Stimulated activated naive CD8-positive, alpha-beta T cell treated with anti-CD3 and anti-CD28 coated beads, Interleukin-15, Interleukin-2, amounts not matched to agents 100 U/mL and 50 U/mL, for 24 hours (primary cell): ENCODE measurements at regions not wholly inside any gene's neighbourhood (a gene's known extent, or its start where the extent isn't known, plus 50 kb on each side); places are given as distances from the start of the nearest gene placed in this dataset.
A peak's percentile ranks its signal among the peaks of the same experiment; 100 is the strongest.
"Not testable (repeated sequence)": the region's sequence is repeated elsewhere in the genome, so short reads cannot be mapped to it uniquely, and the experiment has no call there.

Experiments
- ATAC-seq: fragments of 150-1000 bp; cut with Tn5 transposase; one replicate; pipeline ENCODE4 v1.10.0; 2021
- DNase-seq: peaks from one replicate; pipeline ENCODE4 v3.0.0; 2021

DNA sequence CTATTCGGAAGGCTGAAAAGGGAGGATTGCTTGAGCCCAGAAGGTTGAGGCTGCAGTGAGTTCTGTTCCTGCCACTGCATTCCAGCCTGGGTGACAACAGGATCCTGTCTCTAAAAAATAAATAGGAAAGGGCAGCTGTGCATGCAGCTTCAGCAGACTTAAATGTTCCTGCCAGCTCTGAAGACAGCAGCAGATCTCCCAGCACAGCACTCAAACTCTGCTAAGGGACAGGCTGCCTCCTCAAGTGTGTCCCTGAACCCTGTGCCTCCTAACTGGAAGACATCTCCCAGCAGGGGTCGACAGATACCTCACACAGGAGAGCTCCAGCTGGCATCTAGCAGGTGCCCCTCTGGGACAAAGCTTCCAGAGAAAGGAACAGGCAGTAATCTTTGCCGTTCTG is 117.9 kb downstream of the CXCL12 start:
- DNase-seq (no peak), ATAC-seq (no peak)

DNA sequence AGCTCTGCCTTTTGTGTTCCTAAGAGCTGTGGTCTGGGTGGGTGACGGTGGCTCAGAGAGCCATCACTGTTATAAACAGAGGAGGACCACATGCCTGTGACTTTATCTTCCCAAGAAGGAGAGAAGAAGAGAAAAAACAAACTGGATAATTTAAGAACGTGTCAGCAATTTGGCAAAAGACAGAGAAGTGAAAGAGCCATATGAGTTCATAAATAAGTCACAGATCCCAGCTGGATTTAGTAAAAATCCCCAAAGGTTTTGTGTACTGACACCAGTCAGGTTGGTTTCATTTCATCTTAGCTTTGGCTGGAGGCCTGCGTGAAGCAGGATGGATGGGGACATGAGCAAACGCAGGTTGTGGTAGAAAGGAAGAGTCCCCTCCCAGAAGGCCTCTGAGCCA is 120.7 kb downstream of the CXCL12 start:
- no peak for DNase-seq
- ATAC-seq: no peak

DNA sequence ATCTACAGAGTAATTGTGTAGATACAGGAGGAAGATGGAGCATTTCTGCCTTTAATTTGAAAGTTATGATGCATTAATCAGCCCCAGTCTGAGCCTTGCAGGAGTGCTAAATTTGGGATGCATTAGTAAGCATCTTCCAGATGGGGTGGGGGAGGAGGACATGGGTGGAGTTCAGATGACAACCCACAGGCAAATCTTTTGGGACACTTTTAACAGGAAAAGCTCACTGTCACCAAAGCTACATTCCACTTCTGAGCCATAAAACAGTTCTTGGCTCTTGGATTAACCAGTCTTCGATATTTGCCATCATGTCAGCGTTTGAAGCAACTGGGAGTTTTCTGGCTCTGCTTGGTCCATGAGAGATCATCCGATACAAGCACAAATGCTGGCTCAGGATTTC is 121.1 kb downstream of the CXCL12 start:
- no peak for ATAC-seq
- no peak for DNase-seq

DNA sequence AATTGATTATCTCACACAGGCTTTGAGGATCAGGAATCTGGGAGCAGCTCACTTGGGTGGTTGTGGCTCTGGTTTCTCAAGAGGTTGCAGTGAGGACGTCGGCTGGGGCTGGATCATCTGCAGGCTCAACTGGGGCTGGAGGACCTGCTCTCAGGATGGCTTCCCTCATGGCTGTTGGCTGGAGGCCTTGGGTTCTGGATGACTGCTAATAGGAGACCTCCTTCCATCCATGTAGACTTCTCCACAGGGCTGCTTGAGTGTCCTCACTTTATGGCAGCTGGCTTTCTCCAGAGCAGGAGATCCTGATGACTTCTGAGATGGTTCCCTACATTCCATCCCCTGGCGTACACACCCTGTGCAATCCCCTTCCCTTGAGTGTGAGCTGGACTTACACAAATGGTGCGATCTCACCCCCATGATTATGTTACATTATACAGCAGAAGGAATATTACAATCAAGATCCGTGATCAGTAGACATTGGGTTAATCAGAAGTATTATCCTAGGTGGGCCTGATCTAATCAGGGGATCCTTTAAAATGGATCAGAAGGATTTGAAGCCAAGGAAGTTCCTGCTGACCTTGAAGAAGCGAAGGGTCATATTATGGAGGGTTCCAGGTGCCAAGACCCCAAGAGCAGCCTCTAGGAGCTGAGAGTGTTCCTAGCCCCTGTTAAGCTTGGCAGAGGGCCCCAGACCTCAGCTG is 122.2 kb downstream of the CXCL12 start:
- DNase-seq: no peak
- ATAC-seq: no peak

DNA sequence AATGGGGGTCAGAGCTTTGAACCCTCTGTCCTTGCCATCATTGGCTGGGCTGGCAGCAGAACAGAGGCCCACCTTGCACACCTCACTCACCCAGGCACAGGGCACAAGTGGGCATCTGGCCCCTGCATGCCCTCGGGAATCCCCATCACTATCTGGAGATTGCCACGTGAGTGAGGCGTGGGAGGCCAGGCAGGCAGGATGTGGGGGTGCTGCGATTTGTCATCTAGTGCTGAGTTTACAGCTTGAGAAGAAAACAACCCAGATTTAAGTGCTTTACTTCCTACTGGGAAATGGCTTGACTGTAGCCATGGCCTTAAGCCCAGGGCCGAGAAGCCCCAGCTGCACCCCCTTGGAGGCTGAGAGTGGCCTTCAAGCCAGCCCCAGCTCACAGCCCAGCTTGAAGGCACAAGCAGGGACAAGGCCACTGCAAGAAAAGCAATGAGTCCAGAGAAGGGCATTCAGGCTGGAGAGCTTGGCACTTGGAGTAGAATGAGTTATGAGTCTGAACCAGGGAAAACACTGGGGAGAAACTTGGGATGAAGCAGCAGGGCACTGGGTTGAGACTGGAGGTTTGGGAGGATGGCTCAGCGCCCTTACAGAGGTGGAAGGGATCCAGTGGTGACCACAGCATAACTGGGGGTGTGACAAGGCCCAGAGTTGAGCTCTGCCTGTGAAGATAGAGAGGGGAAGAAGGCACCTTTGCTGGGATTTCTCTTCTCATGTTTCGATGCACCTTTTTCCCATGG is 123.0 kb downstream of the CXCL12 start:
- DNase-seq (no peak), ATAC-seq (no peak)

DNA sequence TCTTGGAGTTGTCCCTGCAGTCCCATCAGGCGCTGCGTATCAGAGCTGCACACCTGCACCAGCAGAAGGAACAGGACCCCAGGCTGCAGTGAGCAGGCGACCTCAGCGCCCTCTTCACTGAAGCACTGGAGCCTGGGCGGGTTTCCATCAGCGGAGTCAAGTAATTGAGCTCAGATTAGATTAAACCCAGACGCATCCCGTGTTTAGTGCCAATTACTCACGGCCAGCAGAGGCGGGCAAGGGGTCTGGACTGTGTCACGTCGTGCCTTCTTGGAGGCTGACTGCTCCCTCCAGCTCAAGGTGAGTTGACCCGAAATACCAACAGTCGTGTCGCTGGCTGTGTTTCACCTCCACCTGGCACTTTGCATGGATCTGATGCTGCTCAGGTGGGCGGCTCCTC is 123.6 kb downstream of the CXCL12 start:
- no peak for DNase-seq
- ATAC-seq: no peak

DNA sequence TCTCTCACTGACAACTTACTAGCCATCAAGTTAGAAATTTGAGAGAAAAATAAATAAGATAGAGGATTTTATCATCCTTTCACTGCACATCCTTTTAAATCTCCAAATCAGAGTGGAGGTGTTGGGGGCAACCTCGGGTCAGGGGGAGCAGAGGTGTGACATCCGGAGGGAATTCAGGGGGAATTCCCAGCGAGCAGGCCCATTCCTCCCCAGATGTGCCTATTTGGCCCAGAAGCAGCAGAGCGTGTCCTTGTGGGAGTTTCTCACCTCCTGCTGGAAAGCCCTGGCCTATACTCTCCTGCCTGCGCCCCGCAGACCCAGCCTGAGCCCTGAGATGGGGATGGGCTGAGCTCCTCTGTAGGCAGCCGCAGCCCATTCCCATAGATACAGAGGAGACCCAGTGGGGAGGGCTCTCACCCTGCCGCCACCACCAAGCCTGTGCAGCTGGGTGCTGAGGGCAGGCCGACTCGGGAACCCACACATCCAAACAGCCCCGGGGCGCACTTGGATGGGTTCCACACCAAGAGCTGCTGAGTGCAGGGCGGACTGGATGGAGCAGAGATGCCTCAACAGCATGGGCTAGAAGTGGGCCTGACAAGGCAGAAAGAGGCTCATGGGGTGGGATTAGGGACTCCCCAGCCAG is 124.5 kb downstream of the CXCL12 start:
- ATAC-seq (no peak), DNase-seq (no peak)

DNA sequence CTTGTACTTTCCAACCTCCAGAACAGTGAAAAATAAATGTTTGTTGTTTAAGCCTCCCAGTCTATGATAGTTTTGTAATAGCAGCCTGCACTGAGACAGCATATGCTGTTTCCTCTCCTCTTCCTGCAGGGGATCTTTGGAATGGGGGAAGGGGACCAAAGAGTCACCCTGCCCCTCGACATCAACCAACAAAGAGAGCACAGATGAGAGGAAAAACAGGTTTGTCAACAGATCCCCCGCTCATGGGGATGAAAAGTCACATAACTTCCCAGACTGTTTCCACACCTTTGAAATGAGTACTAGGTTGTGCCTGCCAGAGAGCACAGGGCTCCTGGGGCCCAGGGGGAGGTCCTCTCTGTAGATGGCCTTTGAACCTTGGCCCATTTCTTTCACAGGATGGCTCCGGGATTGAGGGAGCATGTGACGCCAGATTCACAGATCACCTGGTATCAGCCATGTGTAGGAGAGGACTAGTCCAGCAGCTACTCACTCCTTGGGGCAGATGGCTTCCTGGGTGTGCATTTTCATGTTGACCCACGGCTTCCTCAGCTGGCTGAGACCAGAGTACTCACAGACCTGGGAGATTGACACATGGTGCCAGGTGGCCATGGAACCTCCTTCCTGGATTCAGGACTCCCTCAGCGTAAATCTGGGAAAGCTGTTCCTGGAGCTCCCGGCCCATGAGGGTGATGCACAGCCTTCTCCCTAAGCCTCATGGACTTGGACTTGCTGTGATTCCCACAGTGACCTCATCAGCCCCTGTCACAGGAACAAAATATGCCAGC is 125.6 kb downstream of the CXCL12 start:
- DNase-seq (no peak), ATAC-seq (no peak)

DNA sequence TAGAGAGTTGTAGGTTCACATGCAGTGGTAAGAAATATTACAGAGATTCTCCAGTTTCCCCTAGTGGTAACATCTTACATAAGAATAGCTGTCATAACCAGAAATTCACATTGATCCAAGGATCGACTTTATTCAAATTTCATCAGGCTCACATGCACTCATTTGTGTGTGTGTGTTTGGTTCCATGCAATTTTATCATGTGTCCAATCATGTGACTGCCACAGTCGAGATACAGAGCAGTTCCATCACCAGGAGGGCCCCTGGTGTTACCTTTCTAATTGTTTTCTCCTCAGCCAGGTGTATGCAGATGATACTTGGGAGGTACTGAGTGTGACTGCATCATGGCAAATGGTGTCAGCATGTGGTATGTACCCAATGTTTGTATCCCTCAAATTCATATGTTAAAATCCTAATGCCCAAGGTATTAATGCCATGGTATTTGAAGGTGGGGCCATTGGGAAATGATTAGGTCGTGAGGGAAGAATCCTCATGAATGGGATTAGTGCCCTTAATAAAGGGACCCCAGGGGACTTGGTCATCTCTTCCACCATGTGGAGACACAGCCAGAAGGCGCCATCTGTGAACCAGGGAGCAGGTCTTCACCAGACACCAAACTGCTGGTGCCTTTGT is 126.3 kb downstream of the CXCL12 start:
- ATAC-seq (no peak), DNase-seq (no peak)

DNA sequence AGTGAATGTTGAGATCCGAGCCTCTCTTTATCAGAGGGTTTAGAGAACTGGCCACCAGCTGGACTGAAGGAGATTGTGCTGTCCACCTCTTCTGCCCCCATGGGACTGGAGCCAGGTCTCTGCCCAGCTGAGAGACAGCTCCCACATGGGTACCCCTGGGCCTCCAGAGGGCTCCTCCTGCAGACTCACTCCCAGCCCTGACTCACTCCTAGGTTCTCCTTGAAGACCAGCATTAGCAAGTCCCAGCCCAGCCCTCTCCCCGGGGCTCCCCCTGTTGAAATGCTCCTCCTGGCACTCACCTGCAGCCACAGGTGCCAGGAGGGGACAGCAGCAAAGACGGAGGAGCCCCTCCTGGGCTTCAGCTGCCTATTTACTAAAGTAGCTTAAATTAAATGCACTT is 126.9 kb downstream of the CXCL12 start:
- ATAC-seq (peak; percentile 25), DNase-seq (no peak)

DNA sequence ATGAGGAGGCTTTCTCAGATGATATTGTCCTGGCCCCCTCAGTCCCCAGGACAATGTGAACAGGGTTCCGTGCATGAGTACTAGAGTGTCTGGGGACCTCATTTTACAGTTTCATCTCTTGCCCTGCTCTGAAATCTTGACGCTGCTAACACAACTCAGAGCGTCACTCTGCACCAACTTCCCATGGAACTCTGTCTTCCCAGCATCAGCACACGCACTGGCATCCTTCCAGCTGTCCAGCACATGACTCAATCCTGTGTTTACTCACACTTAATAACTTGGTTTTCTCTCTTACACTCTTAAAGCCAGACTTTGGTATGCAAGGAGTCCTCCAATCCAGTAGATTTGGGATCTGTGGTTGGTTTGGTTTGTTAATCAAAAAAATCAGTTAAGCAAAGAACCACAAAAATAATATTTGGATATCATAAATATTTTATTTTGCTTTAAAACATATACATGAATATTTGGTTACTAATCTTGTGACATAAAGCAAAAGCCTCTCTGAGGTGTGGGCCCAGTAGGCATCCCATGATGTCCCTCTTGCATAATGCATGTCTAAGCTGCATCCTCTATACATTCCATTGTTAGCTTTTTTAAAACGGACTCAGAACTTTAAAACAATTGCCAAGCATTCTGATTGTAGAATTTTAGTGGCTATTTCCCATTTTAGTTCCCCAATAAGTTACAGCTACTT is 131.0 kb downstream of the CXCL12 start:
- ATAC-seq: no peak
- DNase-seq: no peak

DNA sequence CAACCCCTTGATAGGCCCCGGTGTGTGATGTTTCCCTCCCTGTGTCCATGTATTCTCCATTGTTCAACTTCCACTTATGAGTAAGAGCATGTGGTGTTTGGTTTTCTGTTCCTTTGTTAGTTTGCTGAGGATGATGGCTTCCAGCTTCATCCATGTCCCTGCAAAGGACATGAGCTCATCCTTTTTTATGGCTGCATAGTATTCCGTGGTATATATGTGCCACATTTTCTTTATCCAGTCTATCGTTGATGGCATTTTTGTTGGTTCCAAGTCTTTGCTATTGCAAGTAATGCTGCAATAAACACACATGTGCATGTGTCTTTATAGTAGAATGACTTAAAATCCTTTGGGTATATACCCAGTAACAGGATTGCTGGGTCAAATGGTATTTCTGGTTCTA is 132.3 kb downstream of the CXCL12 start:
- not testable (repeated sequence) for ATAC-seq, DNase-seq

DNA sequence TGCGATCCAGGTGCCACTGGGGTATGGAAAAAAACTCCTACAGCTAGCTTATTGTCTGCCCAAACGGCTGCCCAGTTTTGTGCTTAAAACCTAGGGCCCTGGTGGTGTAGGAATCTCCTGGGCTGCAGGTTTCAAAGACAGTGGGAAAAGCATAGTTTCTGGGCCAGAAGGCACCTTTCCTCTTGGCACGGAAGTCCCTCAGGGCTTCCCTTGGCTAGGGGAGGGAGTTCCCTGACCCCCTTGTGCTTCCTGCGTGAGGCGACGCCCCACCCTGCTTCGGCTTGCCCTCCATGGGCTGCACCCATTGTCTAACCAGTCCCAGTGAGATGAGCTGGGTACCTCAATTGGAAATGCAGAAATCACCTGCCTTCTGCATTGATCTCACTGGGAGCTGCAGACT is 135.0 kb downstream of the CXCL12 start:
- not testable (repeated sequence) for ATAC-seq, DNase-seq

DNA sequence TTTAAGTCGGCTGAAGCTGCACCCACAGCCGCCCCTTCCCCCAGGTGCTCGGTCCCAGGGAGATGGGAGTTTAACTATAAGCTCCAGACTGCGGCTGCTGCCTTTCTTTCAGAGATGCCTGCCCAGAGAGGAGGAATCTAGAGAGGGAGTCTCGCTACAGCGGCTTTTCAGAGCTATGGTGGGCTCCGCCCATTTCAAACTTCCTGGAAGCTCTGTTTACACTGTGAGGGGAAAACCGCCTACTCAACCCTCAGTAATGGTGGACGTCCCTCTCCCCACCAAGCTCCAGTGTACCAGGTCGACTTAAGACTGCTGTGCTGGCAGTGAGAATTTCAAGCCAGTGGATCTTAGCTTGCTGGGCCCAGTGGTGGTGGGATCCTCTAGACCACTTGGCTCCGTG is 135.4 kb downstream of the CXCL12 start:
- ATAC-seq: no peak
- no peak for DNase-seq

DNA sequence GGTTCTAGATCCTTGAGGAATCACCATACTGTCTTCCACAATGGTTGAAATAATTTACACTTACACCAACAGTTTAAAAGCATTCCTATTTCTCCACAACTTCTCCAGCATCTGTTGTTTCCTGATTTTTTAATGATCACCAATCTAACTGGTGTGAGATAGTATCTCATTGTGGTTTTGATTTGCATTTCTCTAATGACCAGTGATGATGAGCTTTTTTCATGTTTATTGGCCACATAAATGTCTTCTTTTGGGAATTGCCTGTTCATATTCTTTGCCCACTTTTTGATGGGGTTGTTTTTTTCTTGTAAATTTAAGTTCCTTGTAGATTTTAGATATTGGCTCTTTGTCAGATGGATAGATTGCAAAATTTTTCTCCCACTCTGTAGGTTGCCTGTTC is 138.2 kb downstream of the CXCL12 start:
- not testable (repeated sequence) for ATAC-seq, DNase-seq

DNA sequence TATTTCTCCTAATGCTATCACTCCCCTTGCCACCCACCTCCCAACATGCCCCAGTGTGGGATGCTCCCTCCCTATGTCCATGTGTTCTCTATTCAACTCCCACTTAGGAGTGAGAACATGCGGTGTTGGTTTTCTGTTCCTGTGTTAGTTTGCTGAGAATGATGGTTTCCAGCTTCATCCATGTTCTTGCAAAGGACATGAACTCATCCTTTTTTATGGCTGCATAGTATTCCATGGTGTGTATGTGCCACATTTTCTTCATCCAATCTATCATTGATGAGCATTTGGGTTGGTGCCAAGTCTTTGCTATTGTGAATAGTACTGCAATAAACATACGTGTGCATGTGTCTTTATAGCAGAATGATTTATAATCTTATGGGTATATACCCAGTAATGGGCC is 138.6 kb downstream of the CXCL12 start:
- not testable (repeated sequence) for ATAC-seq, DNase-seq

DNA sequence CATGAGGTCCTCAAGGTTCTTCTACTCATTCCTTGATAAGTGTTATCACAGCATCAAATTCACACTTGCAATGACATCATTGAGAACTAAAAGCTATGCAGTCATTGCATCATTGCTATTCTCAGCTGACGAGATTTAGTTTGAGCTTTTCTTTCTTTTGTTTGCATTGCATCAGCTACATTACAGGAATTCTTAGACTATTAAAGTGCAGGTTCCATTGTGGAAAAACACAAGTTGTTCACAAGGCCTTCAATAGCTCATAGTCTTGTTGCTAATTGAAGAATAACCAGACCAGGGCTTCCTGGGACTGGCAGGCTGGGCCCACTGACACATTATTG is 139.3 kb downstream of the CXCL12 start:
- no peak for ATAC-seq
- DNase-seq: no peak

DNA sequence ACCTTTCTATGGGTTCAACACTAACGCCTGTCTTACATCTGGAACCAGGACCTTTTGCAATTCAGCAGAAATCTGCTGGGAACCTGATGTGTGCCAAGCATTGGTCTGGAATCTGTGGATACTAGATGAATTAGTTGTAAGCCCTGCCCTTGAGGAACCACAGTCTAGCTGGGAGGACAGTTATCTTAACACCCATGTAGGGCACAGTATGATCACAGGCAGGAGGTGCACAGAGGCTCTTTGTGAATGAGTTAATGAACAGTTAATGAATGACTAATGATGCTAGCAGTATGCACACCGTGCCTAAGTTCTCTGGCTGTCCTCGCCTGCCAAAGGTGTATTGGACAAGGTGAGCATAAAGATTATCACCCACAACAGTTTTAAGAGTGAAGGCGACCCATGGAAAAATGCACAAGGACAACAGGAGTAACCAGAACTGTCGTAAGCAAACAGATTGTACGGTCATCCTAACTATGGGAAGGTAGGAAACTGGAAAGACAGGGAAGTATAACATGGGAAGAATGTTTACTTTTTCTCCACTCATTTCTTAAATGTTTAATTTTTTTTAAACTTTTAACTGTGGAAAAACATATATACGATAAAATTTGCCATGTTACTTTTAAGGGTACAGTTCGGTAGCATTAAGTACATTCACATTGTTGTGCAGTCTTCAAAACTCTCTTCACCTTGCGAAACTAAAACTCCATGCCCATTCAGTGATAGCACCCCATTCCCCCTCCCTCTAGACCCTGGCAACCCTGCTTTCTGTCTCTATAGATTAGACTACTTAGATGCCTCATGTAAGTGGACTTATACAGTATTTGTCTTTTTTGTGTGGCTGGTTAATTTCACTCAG is 139.9 kb downstream of the CXCL12 start:
- ATAC-seq: no peak

DNA sequence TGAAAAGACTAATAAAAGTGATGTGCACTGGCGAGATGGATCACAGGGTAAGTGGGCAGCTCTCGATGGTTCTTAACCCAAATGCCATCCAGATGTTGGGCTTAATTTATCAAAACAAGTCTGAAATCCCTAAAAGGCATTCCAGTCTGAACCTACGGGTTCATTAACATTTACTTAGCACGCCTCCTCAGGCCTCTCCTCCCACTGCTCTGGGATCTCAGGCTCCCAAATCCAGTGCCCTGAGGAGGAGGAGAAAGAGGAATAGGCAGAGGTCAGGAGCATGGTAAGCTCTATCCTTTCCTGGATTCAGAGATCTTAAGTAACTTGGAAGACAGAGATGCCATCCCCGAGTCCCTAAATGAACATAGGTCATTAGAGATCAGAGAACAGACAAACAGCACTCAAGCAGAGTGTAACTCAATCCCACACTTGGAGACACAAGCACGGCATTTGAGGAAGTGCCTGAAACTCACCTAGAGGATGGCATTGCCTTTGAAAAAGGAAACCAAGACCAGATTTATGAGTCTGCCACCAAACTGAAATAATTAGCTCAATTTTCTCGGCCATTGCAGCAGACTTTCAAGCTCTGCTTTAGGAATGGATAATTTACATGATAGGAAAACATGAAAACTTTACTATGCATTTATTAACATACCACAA is 140.9 kb downstream of the CXCL12 start:
- no peak for ATAC-seq

More for the DNA sequence above, 139.9 kb downstream of the CXCL12 start:
- DNase-seq: no peak

DNA sequence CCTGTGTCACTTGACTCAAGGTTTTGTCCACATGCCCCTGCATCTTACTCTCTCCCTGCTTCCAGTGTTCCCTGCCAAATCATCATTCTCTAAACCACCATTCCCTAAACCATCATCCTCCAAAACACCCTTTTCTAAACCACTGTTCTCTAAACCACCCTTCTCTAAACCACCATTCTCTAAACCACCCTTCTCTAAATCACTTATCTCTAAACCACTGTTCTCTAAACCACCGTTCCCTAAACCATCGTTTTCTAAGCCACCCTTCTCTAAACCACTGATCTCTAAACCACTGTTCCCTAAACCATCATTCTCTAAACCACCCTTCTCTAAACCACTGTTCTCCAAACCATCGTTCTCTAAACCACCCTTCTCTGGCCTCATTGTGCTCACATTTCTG is 142.1 kb downstream of the CXCL12 start:
- ATAC-seq (no peak), DNase-seq (no peak)

More for the DNA sequence above, 140.9 kb downstream of the CXCL12 start:
- DNase-seq: no peak
